ENCODE measurements at regions not wholly inside any gene's neighbourhood (a gene's known extent, or its start where the extent isn't known, plus 50 kb on each side); places are given as distances from the start of the nearest gene placed in this dataset.

- 95 to 96% methylated on average over 41 of the region's 41 CpGs for WGBS, 2 donors
- TF ChIP-seq POLR2A (IDR thresholded peaks at IDR 0.05) (no peak), POLR2AphosphoS5 (IDR thresholded peaks at IDR 0.05) (no peak), EP300 (IDR thresholded peaks at IDR 0.05) (no peak)
- TF ChIP-seq, protein P1, sequence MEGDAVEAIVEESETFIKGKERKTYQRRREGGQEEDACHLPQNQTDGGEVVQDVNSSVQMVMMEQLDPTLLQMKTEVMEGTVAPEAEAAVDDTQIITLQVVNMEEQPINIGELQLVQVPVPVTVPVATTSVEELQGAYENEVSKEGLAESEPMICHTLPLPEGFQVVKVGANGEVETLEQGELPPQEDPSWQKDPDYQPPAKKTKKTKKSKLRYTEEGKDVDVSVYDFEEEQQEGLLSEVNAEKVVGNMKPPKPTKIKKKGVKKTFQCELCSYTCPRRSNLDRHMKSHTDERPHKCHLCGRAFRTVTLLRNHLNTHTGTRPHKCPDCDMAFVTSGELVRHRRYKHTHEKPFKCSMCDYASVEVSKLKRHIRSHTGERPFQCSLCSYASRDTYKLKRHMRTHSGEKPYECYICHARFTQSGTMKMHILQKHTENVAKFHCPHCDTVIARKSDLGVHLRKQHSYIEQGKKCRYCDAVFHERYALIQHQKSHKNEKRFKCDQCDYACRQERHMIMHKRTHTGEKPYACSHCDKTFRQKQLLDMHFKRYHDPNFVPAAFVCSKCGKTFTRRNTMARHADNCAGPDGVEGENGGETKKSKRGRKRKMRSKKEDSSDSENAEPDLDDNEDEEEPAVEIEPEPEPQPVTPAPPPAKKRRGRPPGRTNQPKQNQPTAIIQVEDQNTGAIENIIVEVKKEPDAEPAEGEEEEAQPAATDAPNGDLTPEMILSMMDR (IDR thresholded peaks at IDR 0.05), result no peak
- H3K27ac ChIP-seq, result no peak overlapping the region
- no peaks in the 10 kb centered on the region for H3K4me1 ChIP-seq
- H3K9me3 ChIP-seq, result no peaks in the 10 kb centered on the region
- H3K27me3 ChIP-seq, result no peaks in the 10 kb centered on the region
- DNase-seq, result no peak
- H3K36me3 ChIP-seq, result no peaks in the 10 kb centered on the region
- intact Hi-C loops (cut with DNase I), result no loop called here
- no peak overlapping the region for H3K4me3 ChIP-seq
These were observed 173.8 kb downstream of the TMEM18 start for GRCh38 chr2:503288-503999.

- Histone ChIP-seq H3K4me1 (no peaks in the 10 kb centered on the region), H3K9me3 (no peaks in the 10 kb centered on the region), H3K27me3 (no peaks in the 10 kb centered on the region), H3K27ac (no peak overlapping the region), H3K36me3 (no peaks in the 10 kb centered on the region), H3K4me3 (no peak overlapping the region)
- 91% methylated on average over 35 of the region's 35 CpGs for WGBS, 2 donors
- intact Hi-C loops (cut with DNase I), result no loop called here
- TF ChIP-seq POLR2AphosphoS5 (IDR thresholded peaks at IDR 0.05) (no peak), POLR2A (IDR thresholded peaks at IDR 0.05) (no peak), EP300 (IDR thresholded peaks at IDR 0.05) (no peak)
- TF ChIP-seq, protein P1 (IDR thresholded peaks at IDR 0.05), result no peak
- no peak for DNase-seq
These were observed 174.4 kb downstream of the TMEM18 start for GRCh38 chr2:502831-503230.

DNA sequence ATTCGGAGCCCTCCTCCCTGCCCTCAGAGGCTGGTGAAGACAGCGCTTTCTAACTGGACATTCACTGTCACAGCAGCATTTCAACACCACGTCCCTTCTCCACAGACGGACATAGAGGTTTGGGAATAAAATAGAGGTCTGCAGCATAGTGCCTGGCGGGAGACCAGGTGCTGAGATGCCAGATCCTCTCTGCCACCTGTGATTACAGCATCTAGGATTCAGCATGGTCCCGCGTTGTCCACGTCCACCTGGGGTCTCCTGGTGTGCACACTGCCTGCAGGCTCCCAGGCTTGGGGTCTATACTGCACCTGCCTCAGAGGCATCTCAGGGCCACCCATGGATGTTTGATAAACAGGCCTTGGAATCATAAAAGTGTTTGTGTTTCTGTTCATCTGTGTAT, 175.5 kb downstream of the TMEM18 start:
- H3K27ac ChIP-seq, result no peak overlapping the region
- no peaks in the 10 kb centered on the region for H3K9me3 ChIP-seq
- DNase-seq, result no peak
- no peaks in the 10 kb centered on the region for H3K27me3 ChIP-seq
- WGBS, 2 donors, result 86 to 87% methylated on average over 8 of the region's 8 CpGs
- no peaks in the 10 kb centered on the region for H3K4me1 ChIP-seq
- intact Hi-C loops (cut with DNase I), result no loop called here
- H3K4me3 ChIP-seq, result no peak overlapping the region
- TF ChIP-seq POLR2AphosphoS5 (IDR thresholded peaks at IDR 0.05) (no peak), EP300 (IDR thresholded peaks at IDR 0.05) (no peak), POLR2A (IDR thresholded peaks at IDR 0.05) (no peak)
- TF ChIP-seq, protein P1 (IDR thresholded peaks at IDR 0.05), result no peak
- no peaks in the 10 kb centered on the region for H3K36me3 ChIP-seq

GRCh38 chr2:501130-501529, 176.1 kb downstream of the TMEM18 start:
- Histone ChIP-seq H3K4me1 (no peaks in the 10 kb centered on the region), H3K36me3 (no peaks in the 10 kb centered on the region), H3K27ac (no peak overlapping the region), H3K4me3 (no peak overlapping the region), H3K9me3 (no peaks in the 10 kb centered on the region), H3K27me3 (no peaks in the 10 kb centered on the region)
- no peak for DNase-seq
- TF ChIP-seq, protein P1 (IDR thresholded peaks at IDR 0.05), result no peak
- TF ChIP-seq POLR2A (IDR thresholded peaks at IDR 0.05) (no peak), EP300 (IDR thresholded peaks at IDR 0.05) (no peak), POLR2AphosphoS5 (IDR thresholded peaks at IDR 0.05) (no peak)
- intact Hi-C loops (cut with DNase I), result no loop called here
- 65 to 68% methylated on average over 5 of the region's 5 CpGs for WGBS, 2 donors

DNA sequence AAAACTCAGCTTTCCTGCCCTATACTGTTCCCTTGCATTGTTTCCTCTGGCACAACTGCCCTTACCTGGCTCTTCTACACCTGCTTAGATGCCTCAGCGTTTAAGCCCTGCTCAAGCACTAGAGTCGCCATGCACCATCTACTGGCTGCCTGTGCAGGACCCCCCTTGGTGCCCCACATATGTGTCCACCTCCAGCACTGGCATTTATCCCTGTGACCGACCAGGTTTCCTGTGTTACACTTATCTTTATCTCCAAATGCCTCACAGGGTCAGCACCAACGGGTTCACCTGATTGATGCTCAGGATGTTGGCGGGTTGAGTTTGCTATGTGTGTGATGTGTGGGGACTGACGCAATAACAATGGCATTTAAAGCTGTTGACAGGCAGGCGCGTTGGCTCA, 177.5 kb downstream of the TMEM18 start:
- 77 to 85% methylated on average over 8 of the region's 8 CpGs for WGBS, 2 donors
- intact Hi-C loops (cut with DNase I), result no loop called here
- H3K9me3 ChIP-seq, result no peaks in the 10 kb centered on the region
- H3K36me3 ChIP-seq, result no peaks in the 10 kb centered on the region
- no peak overlapping the region for H3K27ac ChIP-seq
- no peaks in the 10 kb centered on the region for H3K4me1 ChIP-seq
- no peak for TF ChIP-seq POLR2AphosphoS5 (IDR thresholded peaks at IDR 0.05)
- TF ChIP-seq POLR2A (IDR thresholded peaks at IDR 0.05), result no peak
- TF ChIP-seq, protein P1 (IDR thresholded peaks at IDR 0.05), result no peak
- no peak for TF ChIP-seq EP300 (IDR thresholded peaks at IDR 0.05)
- no peaks in the 10 kb centered on the region for H3K27me3 ChIP-seq
- H3K4me3 ChIP-seq, result no peak overlapping the region
- no peak for DNase-seq

Data from sigmoid colon (tissue), 6 donors.